ENCODE measurements at regions not wholly inside any gene's neighbourhood (a gene's known extent, or its start where the extent isn't known, plus 50 kb on each side); places are given as distances from the start of the nearest gene placed in this dataset.

GRCh38 chr2:190123956-190124355 is 61.4 kb upstream of the MSTN start:
- TF ChIP-seq CTCF (conservative IDR thresholded peaks at IDR 0.05) (no peak), ZFX (IDR thresholded peaks at IDR 0.05) (no peak)
